IMR-90 (cell line): ENCODE measurements at regions not wholly inside any gene's neighbourhood (a gene's known extent, or its start where the extent isn't known, plus 50 kb on each side); places are given as distances from the start of the nearest gene placed in this dataset.

Source experiments
- ATAC-seq: fragments of 200-7000 bp; cut with Tn5 transposase; 2 replicates; pipeline ENCODE4 v1.9.1; 2020; ENCODE audit warnings: low read depth, mild to moderate bottlenecking, moderate library complexity
- BruUV-seq: library from RNA; stranded (reverse); fragments of 400-500 nt; replicated peaks from 2 replicates; lab custom pipeline; 2021; lab: Mats Ljungman, UMichigan
- CTCF ChIA-PET: fragments of 300-600 bp; formaldehyde crosslinking; extraction: SDS; loops from one replicate; lab custom pipeline; 2021; ENCODE audit warnings: antibody characterized with exemption; lab: Yijun Ruan, JAX
- POLR2A ChIA-PET: fragments of 300-600 bp; sonication (Branson Sonifier 250); formaldehyde crosslinking; loops from one replicate; lab custom pipeline; 2022; ENCODE audit warnings: antibody characterized with exemption; ENCODE audit not compliant: unreplicated experiment; lab: Charles Lee
- DNase-seq: peaks from one replicate; pipeline ENCODE4 v3.0.0; 2013
- H2AFZ ChIP-seq: replicated peaks from 2 replicates; pipeline ENCODE3; 2013; ENCODE audit warnings: low read length, mild to moderate bottlenecking; ENCODE audit not compliant: poor library complexity
- H2AK5ac ChIP-seq: 2 replicates; pipeline ENCODE4 v1.6.1; 2013; ENCODE audit warnings: low read depth, low read length, inconsistent platforms
- H2AK9ac ChIP-seq: replicated peaks from 2 replicates; pipeline ENCODE3; 2013; ENCODE audit warnings: mild to moderate bottlenecking, low read depth, low read length, moderate library complexity; ENCODE audit not compliant: poor library complexity
- H2BK120ac ChIP-seq: 2 replicates; pipeline ENCODE4 v1.6.1; 2013; ENCODE audit warnings: low read depth, low read length, inconsistent platforms
- H2BK15ac ChIP-seq: 3 replicates; pipeline ENCODE4 v1.6.1; 2013; ENCODE audit warnings: low read depth, low read length, inconsistent platforms
- H2BK20ac ChIP-seq: 2 replicates; pipeline ENCODE4 v1.6.1; 2013; ENCODE audit warnings: low read depth, mild to moderate bottlenecking, inconsistent platforms, low read length, moderate library complexity
- H2BK5ac ChIP-seq: 2 replicates; pipeline ENCODE4 v1.6.1; 2013; ENCODE audit warnings: mild to moderate bottlenecking, low read depth, low read length, inconsistent platforms; ENCODE audit not compliant: poor library complexity, severe bottlenecking
- H3K14ac ChIP-seq: replicated peaks from 2 replicates; pipeline ENCODE4 v1.6.1; 2013; ENCODE audit warnings: low read depth, low read length, inconsistent platforms
- H3K18ac ChIP-seq: 2 replicates; pipeline ENCODE4 v1.6.1; 2013; ENCODE audit warnings: low read depth, low read length, control low read depth
- H3K23ac ChIP-seq: 2 replicates; pipeline ENCODE4 v1.6.1; 2013; ENCODE audit warnings: low read depth, low read length, inconsistent platforms
- H3K27ac ChIP-seq: 2 replicates; pipeline ENCODE4 v1.5.1; 2013; ENCODE audit warnings: mild to moderate bottlenecking, control low read depth, low read length; ENCODE audit not compliant: insufficient read depth
- H3K27me3 ChIP-seq: 2 replicates; pipeline ENCODE4 v1.6.1; 2013; ENCODE audit warnings: low read length; ENCODE audit not compliant: control insufficient read depth, insufficient read depth
- H3K36me3 ChIP-seq: 2 replicates; pipeline ENCODE4 v1.6.1; 2013; ENCODE audit warnings: low read length, mixed read lengths; ENCODE audit not compliant: control insufficient read depth, insufficient read depth
- H3K4ac ChIP-seq: 2 replicates; pipeline ENCODE4 v1.6.1; 2013; ENCODE audit warnings: low read depth, low read length, inconsistent platforms
- H3K4me1 ChIP-seq: 2 replicates; pipeline ENCODE4 v1.6.1; 2013; ENCODE audit warnings: low read length, mixed read lengths; ENCODE audit not compliant: control insufficient read depth, insufficient read depth
- H3K4me2 ChIP-seq: 2 replicates; pipeline ENCODE4 v1.6.1; 2013; ENCODE audit warnings: low read depth, mild to moderate bottlenecking, control low read depth, low read length, moderate library complexity
- H3K4me3 ChIP-seq: 2 replicates; pipeline ENCODE4 v1.5.1; 2013; ENCODE audit warnings: low read depth, mild to moderate bottlenecking, control low read depth, low read length, moderate library complexity; ENCODE audit not compliant: insufficient read depth
- H3K56ac ChIP-seq: 2 replicates; pipeline ENCODE4 v1.6.1; 2013; ENCODE audit warnings: low read length, inconsistent platforms; ENCODE audit not compliant: insufficient read depth; ENCODE audit errors: extremely low read depth
- H3K79me1 ChIP-seq, 2 experiments: 2 replicates each; pipeline ENCODE4 v1.6.1; 2013; ENCODE audit warnings: low read length in 2 of 2, inconsistent platforms in 1 of 2, low read depth in 1 of 2
- H3K9ac ChIP-seq: 2 replicates; pipeline ENCODE4 v1.6.1; 2013; ENCODE audit warnings: low read depth, low read length, control low read depth
- H3K9me1 ChIP-seq: 2 replicates; pipeline ENCODE4 v1.6.1; 2013; ENCODE audit warnings: low read length, inconsistent platforms; ENCODE audit not compliant: insufficient read depth
- H3K9me3 ChIP-seq: 2 replicates; pipeline ENCODE4 v1.6.1; 2013; ENCODE audit warnings: low read length; ENCODE audit not compliant: control insufficient read depth, insufficient read depth
- H4K20me1 ChIP-seq: 2 replicates; pipeline ENCODE4 v1.6.1; 2013; ENCODE audit warnings: low read length, inconsistent platforms; ENCODE audit not compliant: insufficient read depth
- H4K5ac ChIP-seq: 2 replicates; pipeline ENCODE4 v1.6.1; 2013; ENCODE audit warnings: mild to moderate bottlenecking, low read depth, low read length, control low read depth
- H4K8ac ChIP-seq, 2 experiments: 2 replicates each; pipeline ENCODE4 v1.6.1; 2013; ENCODE audit warnings: low read depth in 2 of 2, low read length in 2 of 2, control low read depth in 1 of 2, inconsistent platforms in 1 of 2
- H4K91ac ChIP-seq: 2 replicates; pipeline ENCODE4 v1.6.1; 2013; ENCODE audit warnings: low read depth, low read length, inconsistent platforms; ENCODE audit not compliant: insufficient read depth
- BHLHE40 ChIP-seq: fragments of 150-350 bp; IDR thresholded peaks from 2 replicates; pipeline ENCODE4 v1.6.1; 2016; ENCODE audit warnings: mild to moderate bottlenecking, low read depth, low read length
- CEBPB ChIP-seq: IDR thresholded peaks from 2 replicates; pipeline ENCODE4 v1.6.1; 2012; ENCODE audit warnings: low read depth, low read length, improper control_type of control experiment
- CHD1 ChIP-seq: IDR thresholded peaks from 2 replicates; pipeline ENCODE4 v1.6.1; 2012; ENCODE audit warnings: low read depth, low read length, improper control_type of control experiment
- FOS ChIP-seq: fragments of 150-350 bp; IDR thresholded peaks from 2 replicates; pipeline ENCODE4 v1.6.1; 2016; ENCODE audit warnings: low read depth, low read length
- MAFK ChIP-seq: IDR thresholded peaks from 2 replicates; pipeline ENCODE4 v1.6.1; 2012; ENCODE audit warnings: low read depth, low read length, improper control_type of control experiment
- MAZ ChIP-seq: IDR thresholded peaks from 2 replicates; pipeline ENCODE4 v1.6.1; 2012; ENCODE audit warnings: low read depth, mild to moderate bottlenecking, low read length, improper control_type of control experiment, moderate library complexity, borderline replicate concordance
- MXI1 ChIP-seq: IDR thresholded peaks from 2 replicates; pipeline ENCODE4 v1.6.1; 2012; ENCODE audit warnings: low read depth, mild to moderate bottlenecking, low read length, moderate library complexity, borderline replicate concordance
- NFE2L2 ChIP-seq: fragments of 150-350 bp; IDR thresholded peaks from 2 replicates; pipeline ENCODE4 v1.6.1; 2016; ENCODE audit warnings: low read depth, mild to moderate bottlenecking, low read length
- RAD21 ChIP-seq: IDR thresholded peaks from 2 replicates; pipeline ENCODE4 v1.6.1; 2012; ENCODE audit warnings: low read length, improper control_type of control experiment
- RCOR1 ChIP-seq: IDR thresholded peaks from 2 replicates; pipeline ENCODE4 v1.6.1; 2012; ENCODE audit warnings: mild to moderate bottlenecking, low read length, improper control_type of control experiment; ENCODE audit not compliant: insufficient replicate concordance
- RFX5 ChIP-seq: IDR thresholded peaks from 2 replicates; pipeline ENCODE4 v1.8.0; 2012; ENCODE audit warnings: low read depth, mild to moderate bottlenecking, low read length, moderate library complexity
- SMC3 ChIP-seq: fragments of 150-350 bp; IDR thresholded peaks from 2 replicates; pipeline ENCODE4 v1.6.1; 2016; ENCODE audit warnings: low read depth, mild to moderate bottlenecking, antibody characterized with exemption, low read length, moderate library complexity
- WGBS, 2 experiments: methylation state at CpG; one replicate each; pipeline versions ENCODE4 v1.1.5 to v1.1.7; 2013; ENCODE audit warnings: missing lambda C conversion rate in 2 of 2; ENCODE audit not compliant: insufficient read length in 1 of 2; ENCODE audit errors: extremely low coverage in 2 of 2; 5-methylcytosine and 5-hydroxymethylcytosine counted together
- dilution Hi-C: fragments of 300-500 bp; cut with HindIII; formaldehyde crosslinking; loops from one replicate; pipeline ENCODE4 v1.14.3; 2018; ENCODE audit warnings: low sequenced_read_pairs; ENCODE audit not compliant: unreplicated experiment
- in situ Hi-C: fragments of 300-500 bp; cut with MboI; formaldehyde crosslinking; loops from 3 replicates; pipeline ENCODE4 v1.14.3; 2019; ENCODE audit warnings: low sequenced_read_pairs, inconsistent platforms, mixed read lengths
- intact Hi-C: fragments of 100-400 bp; cut with micrococcal nuclease; formaldehyde crosslinking; loops from 2 replicates; pipeline ENCODE4 v1.10.0; 2022
- TF ChIP-seq, protein P1 (sequence below): fragments of 150-350 bp; IDR thresholded peaks from 2 replicates; pipeline ENCODE4 v1.6.1; 2016; ENCODE audit warnings: low read depth, mild to moderate bottlenecking, low read length, moderate library complexity, borderline replicate concordance
- TF ChIP-seq, protein P2 (sequence below): conservative IDR thresholded peaks from 2 replicates; pipeline ENCODE4 v1.5.1; 2012; ENCODE audit warnings: mild to moderate bottlenecking, low read depth, low read length, improper control_type of control experiment

DNA sequence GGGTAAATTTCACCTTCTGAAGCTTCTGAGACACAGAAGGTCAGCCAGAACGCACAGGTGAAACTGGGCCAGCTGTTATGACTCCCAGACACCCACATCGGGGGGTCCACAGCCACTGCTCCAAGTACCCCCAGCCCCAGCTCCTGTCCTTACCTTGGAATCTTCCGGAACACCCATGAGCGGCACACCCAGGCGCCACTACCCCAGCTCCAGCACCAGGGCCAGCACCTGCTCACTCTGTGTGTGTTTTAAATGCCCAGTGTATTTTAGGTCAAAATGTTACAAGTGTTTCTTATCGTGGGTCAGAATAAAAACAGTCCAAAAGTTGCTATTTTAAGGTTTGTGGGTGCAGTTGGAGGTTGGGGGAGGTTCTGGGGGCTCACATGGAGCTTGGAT, 116.3 kb downstream of the RMI2 start:
- Histone ChIP-seq H3K36me3 (no peaks in the 10 kb centered on the region), H3K9me1 (no peaks in the 10 kb centered on the region; the same call in 1 of the 2 replicates), H3K4me1 (no peaks in the 10 kb centered on the region), H3K23ac (no peak overlapping the region), H3K9ac (no peak overlapping the region), H2AK5ac (no peak overlapping the region), H3K18ac (no peak overlapping the region), H3K79me1 (no peaks in the 10 kb centered on the region), H2BK120ac (no peak overlapping the region), H3K4ac (no peak overlapping the region), H3K27ac (no peak overlapping the region), H3K9me3 (no peaks in the 10 kb centered on the region), H3K4me2 (no peak overlapping the region), H2BK5ac (no peak overlapping the region), H2AK9ac (no peak overlapping the region), H4K20me1 (no peaks in the 10 kb centered on the region), H2BK15ac (no peak overlapping the region), H2AFZ (no peak overlapping the region), H3K56ac (no peak overlapping the region), H4K91ac (no peak overlapping the region), H3K14ac (no peak overlapping the region), H2BK20ac (no peak overlapping the region), H3K4me3 (no peak overlapping the region), H3K27me3 (peaks cover 13% of the 10 kb centered on the region), H4K8ac (no peak overlapping the region), H4K5ac (no peak overlapping the region)
- no peak for TF ChIP-seq BHLHE40
- TF ChIP-seq CHD1 = no peak
- TF ChIP-seq SMC3 = no peak
- no peak for TF ChIP-seq MAFK
- TF ChIP-seq, protein P1, sequence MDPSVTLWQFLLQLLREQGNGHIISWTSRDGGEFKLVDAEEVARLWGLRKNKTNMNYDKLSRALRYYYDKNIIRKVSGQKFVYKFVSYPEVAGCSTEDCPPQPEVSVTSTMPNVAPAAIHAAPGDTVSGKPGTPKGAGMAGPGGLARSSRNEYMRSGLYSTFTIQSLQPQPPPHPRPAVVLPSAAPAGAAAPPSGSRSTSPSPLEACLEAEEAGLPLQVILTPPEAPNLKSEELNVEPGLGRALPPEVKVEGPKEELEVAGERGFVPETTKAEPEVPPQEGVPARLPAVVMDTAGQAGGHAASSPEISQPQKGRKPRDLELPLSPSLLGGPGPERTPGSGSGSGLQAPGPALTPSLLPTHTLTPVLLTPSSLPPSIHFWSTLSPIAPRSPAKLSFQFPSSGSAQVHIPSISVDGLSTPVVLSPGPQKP = no peak
- no peak for TF ChIP-seq MAZ
- no peak for TF ChIP-seq RAD21
- TF ChIP-seq FOS = no peak
- no peak for TF ChIP-seq CEBPB
- TF ChIP-seq RFX5 = no peak
- TF ChIP-seq, protein P2, sequence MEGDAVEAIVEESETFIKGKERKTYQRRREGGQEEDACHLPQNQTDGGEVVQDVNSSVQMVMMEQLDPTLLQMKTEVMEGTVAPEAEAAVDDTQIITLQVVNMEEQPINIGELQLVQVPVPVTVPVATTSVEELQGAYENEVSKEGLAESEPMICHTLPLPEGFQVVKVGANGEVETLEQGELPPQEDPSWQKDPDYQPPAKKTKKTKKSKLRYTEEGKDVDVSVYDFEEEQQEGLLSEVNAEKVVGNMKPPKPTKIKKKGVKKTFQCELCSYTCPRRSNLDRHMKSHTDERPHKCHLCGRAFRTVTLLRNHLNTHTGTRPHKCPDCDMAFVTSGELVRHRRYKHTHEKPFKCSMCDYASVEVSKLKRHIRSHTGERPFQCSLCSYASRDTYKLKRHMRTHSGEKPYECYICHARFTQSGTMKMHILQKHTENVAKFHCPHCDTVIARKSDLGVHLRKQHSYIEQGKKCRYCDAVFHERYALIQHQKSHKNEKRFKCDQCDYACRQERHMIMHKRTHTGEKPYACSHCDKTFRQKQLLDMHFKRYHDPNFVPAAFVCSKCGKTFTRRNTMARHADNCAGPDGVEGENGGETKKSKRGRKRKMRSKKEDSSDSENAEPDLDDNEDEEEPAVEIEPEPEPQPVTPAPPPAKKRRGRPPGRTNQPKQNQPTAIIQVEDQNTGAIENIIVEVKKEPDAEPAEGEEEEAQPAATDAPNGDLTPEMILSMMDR = no peak
- no peak for TF ChIP-seq MXI1
- no peak for TF ChIP-seq NFE2L2
- TF ChIP-seq RCOR1 = no peak
- no peak for DNase-seq
- no peak for ATAC-seq
- no CpG with 5 or more reads among the region's 6 CpGs for WGBS, 2 experiments
- intact Hi-C loops = no loop called here
- in situ Hi-C loops = no loop called here
- POLR2A ChIA-PET = no interaction called here
- CTCF ChIA-PET = no interaction called here
- dilution Hi-C loops = no loop called here
- BruUV-seq = no TSS peak
